GM12864 (cell line): ENCODE measurements at regions not wholly inside any gene's neighbourhood (a gene's known extent, or its start where the extent isn't known, plus 50 kb on each side); places are given as distances from the start of the nearest gene placed in this dataset.

Experiments
- DNase-seq: peaks from one replicate; pipeline ENCODE4 v3.0.0-alpha.2; 2011; ENCODE audit warnings: low read depth
- H3K4me3 ChIP-seq: 2 replicates; pipeline ENCODE4 v1.5.1; 2011; ENCODE audit warnings: mild to moderate bottlenecking, low read depth, low read length, control low read depth
- TF ChIP-seq, protein P1 (sequence below): IDR thresholded peaks from 2 replicates; pipeline ENCODE4 v1.5.1; 2011; ENCODE audit warnings: low read depth, mild to moderate bottlenecking, moderate library complexity, low read length, control low read depth, inconsistent platforms; ENCODE audit errors: missing control alignments

DNA sequence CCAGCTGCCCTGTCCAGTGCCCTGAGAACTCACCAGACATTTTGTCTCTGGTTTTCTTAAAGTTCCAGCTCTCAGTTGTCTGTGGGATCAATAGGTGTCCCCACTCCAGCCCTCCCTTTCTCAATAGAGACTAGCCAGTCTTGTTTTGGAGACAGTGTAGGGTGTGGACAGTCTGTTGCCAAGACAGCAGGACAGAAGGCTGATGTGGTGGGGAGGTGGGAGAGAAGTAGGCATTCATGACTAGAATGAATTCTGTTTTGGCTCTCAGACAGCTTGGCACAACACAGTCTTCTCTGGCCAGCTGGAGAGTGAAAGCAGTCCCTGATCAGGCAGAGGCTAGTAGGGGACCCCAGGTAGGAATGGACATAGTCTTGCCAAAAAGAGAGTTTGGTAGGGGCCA, 467.0 kb upstream of the PODXL start:
- TF ChIP-seq, protein P1, sequence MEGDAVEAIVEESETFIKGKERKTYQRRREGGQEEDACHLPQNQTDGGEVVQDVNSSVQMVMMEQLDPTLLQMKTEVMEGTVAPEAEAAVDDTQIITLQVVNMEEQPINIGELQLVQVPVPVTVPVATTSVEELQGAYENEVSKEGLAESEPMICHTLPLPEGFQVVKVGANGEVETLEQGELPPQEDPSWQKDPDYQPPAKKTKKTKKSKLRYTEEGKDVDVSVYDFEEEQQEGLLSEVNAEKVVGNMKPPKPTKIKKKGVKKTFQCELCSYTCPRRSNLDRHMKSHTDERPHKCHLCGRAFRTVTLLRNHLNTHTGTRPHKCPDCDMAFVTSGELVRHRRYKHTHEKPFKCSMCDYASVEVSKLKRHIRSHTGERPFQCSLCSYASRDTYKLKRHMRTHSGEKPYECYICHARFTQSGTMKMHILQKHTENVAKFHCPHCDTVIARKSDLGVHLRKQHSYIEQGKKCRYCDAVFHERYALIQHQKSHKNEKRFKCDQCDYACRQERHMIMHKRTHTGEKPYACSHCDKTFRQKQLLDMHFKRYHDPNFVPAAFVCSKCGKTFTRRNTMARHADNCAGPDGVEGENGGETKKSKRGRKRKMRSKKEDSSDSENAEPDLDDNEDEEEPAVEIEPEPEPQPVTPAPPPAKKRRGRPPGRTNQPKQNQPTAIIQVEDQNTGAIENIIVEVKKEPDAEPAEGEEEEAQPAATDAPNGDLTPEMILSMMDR, result no peak
- H3K4me3 ChIP-seq, result no peak overlapping the region
- no peak for DNase-seq

DNA sequence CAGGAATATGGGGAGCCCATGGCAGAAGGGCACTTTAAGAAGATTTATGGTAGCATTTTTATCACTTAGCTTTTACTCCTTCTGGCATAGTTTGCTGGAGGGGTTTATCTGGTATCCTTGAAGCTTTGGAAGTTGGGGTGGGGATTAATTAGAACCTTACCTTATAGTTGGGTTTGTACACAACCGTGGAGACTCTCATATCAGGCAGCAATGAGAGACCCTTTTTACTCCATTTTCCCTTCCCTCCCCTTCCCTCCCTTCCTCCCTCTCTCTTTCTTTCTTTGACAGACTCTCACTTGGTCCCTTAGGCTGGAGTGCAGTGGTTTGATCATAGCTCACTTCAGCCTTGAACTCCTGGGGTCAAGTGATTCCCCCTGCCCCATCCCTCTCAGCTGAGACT, 465.8 kb upstream of the PODXL start:
- TF ChIP-seq, protein P1, result no peak
- no peak overlapping the region for H3K4me3 ChIP-seq
- DNase-seq, result no peak

- H3K4me3 ChIP-seq, result no peak overlapping the region
- no peak for DNase-seq
- TF ChIP-seq, protein P1, result no peak
Measured at GRCh38 chr7:132019703-132020102, 463.3 kb upstream of the PODXL start.

DNA sequence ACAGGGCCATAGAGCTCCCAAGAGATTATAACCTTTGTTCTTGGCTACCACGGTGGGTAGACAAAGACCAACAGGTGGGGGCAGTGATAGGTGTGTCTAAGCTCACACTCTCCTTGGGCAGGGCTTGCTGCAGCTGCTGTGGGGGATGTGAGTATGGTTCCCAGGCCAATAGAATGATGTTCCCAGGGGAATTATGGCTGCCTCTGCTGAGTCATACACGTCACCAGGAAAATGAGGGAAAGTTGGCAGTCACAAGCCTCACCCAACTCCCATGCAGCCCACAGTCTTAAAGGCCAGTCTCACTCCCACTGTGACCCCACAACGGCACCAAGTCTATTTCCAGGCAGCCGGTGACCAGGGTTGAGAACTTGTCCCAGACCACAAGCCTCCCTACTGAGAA, 453.4 kb upstream of the PODXL start:
- no peak overlapping the region for H3K4me3 ChIP-seq
- TF ChIP-seq, protein P1, result no peak
- no peak for DNase-seq

- no peak for DNase-seq
- TF ChIP-seq, protein P1, result no peak
Measured at GRCh38 chr7:132004529-132004928, 448.1 kb upstream of the PODXL start.

DNA sequence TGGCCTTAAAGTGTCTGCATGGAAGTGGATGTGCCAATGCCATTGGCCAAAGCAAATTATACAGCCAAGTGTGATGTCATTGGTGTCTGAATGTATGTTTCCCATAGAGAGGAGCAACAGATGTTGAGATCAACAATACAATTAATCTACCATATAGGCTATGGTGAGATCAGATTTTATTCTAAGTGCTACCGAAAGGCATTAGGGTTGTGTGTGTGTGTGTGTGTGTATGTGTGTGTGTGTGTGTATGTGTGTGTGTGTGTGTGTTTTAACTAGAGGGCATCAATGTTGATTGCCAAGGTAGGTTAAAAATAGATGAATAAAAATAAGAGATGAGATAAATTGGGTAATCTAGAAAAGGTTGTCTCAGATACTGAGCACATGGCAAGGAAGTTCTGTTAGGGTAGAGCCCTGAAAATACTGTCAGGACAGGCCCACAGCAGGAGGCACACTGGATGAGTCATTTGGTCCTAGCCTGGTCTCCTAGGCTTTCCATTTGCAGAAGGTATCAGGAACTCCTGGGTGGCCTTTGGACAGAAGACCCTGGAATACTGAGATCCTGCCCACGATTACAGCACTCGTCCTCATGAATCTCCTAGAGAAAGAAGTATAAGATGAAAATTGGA, 446.0 kb upstream of the PODXL start:
- TF ChIP-seq, protein P1, result no peak
- DNase-seq, result no peak
- no peak overlapping the region for H3K4me3 ChIP-seq

More at GRCh38 chr7:132004529-132004928, 448.1 kb upstream of the PODXL start:
- H3K4me3 ChIP-seq, result no peak overlapping the region

GRCh38 chr7:132001146-132001545, 444.7 kb upstream of the PODXL start:
- H3K4me3 ChIP-seq, result no peak overlapping the region
- TF ChIP-seq, protein P1, result no peak
- no peak for DNase-seq
